Skeletal muscle tissue (tissue), 3 donors: ENCODE measurements at regions not wholly inside any gene's neighbourhood (a gene's known extent, or its start where the extent isn't known, plus 50 kb on each side); places are given as distances from the start of the nearest gene placed in this dataset.

Experiments
- H3K27ac ChIP-seq: one replicate; pipeline ENCODE4 v1.7.0; 2013; ENCODE audit warnings: mild to moderate bottlenecking, low read depth, low read length, inconsistent platforms
- H3K27me3 ChIP-seq, 3 donors: one replicate each; pipeline ENCODE4 v1.7.0; 2013; ENCODE audit warnings: low read length in 3 of 3; ENCODE audit not compliant: control insufficient read depth in 3 of 3, insufficient read depth in 3 of 3
- H3K36me3 ChIP-seq, 3 donors: one replicate each; pipeline ENCODE4 v1.7.0; 2013; ENCODE audit warnings: low read length in 3 of 3; ENCODE audit not compliant: control insufficient read depth in 3 of 3, insufficient read depth in 3 of 3
- H3K4me1 ChIP-seq, 3 donors: one replicate each; pipeline ENCODE4 v1.7.0; 2013; ENCODE audit warnings: low read length in 3 of 3, mild to moderate bottlenecking in 3 of 3; ENCODE audit not compliant: control insufficient read depth in 3 of 3, insufficient read depth in 3 of 3
- H3K4me3 ChIP-seq, 3 donors: one replicate each; pipeline ENCODE4 v1.7.0; 2013; ENCODE audit warnings: low read length in 3 of 3
- H3K9ac ChIP-seq, 3 donors: one replicate each; pipeline ENCODE4 v1.7.0; 2013; ENCODE audit warnings: low read length in 3 of 3, mild to moderate bottlenecking in 3 of 3, moderate library complexity in 2 of 3, low read depth in 1 of 3
- H3K9me3 ChIP-seq, 3 donors: one replicate each; pipeline ENCODE4 v1.7.0; 2013; ENCODE audit warnings: low read length in 3 of 3; ENCODE audit not compliant: control insufficient read depth in 3 of 3
- donor health status: Osteomylitis.

- H3K27me3 ChIP-seq: peaks cover 0 to 14% (median 4%) of the 10 kb centered on the region in 3 donors
- no peaks in the 10 kb centered on the region for H3K9me3 ChIP-seq
- H3K9ac ChIP-seq: no peak overlapping the region
- peaks cover 6 to 15% (median 10%) of the 10 kb centered on the region in 3 donors for H3K4me1 ChIP-seq
- no peak overlapping the region for H3K4me3 ChIP-seq
- no peaks in the 10 kb centered on the region for H3K36me3 ChIP-seq
- H3K27ac ChIP-seq: no peak overlapping the region
Observed at GRCh38 chr2:11101430-11101829, 53.8 kb upstream of the SLC66A3 start.

GRCh38 chr2:11102466-11102865 lies 52.8 kb upstream of the SLC66A3 start:
- no peak overlapping the region for H3K4me3 ChIP-seq
- H3K36me3 ChIP-seq: no peaks in the 10 kb centered on the region
- H3K27ac ChIP-seq: no peak overlapping the region
- no peaks in the 10 kb centered on the region for H3K9me3 ChIP-seq
- peaks cover 0 to 8% (median 5%) of the 10 kb centered on the region in 3 donors for H3K4me1 ChIP-seq
- H3K9ac ChIP-seq: no peak overlapping the region
- H3K27me3 ChIP-seq: peaks cover 0 to 14% (median 7%) of the 10 kb centered on the region in 3 donors

- H3K36me3 ChIP-seq: no peaks in the 10 kb centered on the region
- H3K9ac ChIP-seq: no peak overlapping the region
- no peak overlapping the region for H3K27ac ChIP-seq
Observed at GRCh38 chr2:11102956-11103860, 52.1 kb upstream of the SLC66A3 start.

GRCh38 chr2:11103984-11104793 lies 51.1 kb upstream of the SLC66A3 start:
- Histone ChIP-seq H3K36me3 (no peaks in the 10 kb centered on the region), H3K27me3 (peaks cover 0 to 14% (median 7%) of the 10 kb centered on the region in 3 donors), H3K9ac (no peak overlapping the region), H3K9me3 (no peaks in the 10 kb centered on the region), H3K27ac (no peak overlapping the region), H3K4me3 (no peak overlapping the region), H3K4me1 (no peaks in the 10 kb centered on the region)

More at GRCh38 chr2:11102956-11103860, 52.1 kb upstream of the SLC66A3 start:
- H3K4me3 ChIP-seq: no peak overlapping the region
- H3K9me3 ChIP-seq: no peaks in the 10 kb centered on the region
- peaks cover 0 to 2% (median 0%) of the 10 kb centered on the region in 3 donors for H3K4me1 ChIP-seq
- peaks cover 0 to 14% (median 7%) of the 10 kb centered on the region in 3 donors for H3K27me3 ChIP-seq

GRCh38 chr2:11104794-11105660 lies 50.2 kb upstream of the SLC66A3 start:
- H3K4me3 ChIP-seq: no peak overlapping the region
- no peak overlapping the region for H3K27ac ChIP-seq
- no peak overlapping the region for H3K9ac ChIP-seq
- H3K4me1 ChIP-seq: no peaks in the 10 kb centered on the region
- peaks cover 0 to 14% (median 7%) of the 10 kb centered on the region in 3 donors for H3K27me3 ChIP-seq
- no peaks in the 10 kb centered on the region for H3K9me3 ChIP-seq
- H3K36me3 ChIP-seq: no peaks in the 10 kb centered on the region
